ENCODE measurements at regions not wholly inside any gene's neighbourhood (a gene's known extent, or its start where the extent isn't known, plus 50 kb on each side); places are given as distances from the start of the nearest gene placed in this dataset.

DNA sequence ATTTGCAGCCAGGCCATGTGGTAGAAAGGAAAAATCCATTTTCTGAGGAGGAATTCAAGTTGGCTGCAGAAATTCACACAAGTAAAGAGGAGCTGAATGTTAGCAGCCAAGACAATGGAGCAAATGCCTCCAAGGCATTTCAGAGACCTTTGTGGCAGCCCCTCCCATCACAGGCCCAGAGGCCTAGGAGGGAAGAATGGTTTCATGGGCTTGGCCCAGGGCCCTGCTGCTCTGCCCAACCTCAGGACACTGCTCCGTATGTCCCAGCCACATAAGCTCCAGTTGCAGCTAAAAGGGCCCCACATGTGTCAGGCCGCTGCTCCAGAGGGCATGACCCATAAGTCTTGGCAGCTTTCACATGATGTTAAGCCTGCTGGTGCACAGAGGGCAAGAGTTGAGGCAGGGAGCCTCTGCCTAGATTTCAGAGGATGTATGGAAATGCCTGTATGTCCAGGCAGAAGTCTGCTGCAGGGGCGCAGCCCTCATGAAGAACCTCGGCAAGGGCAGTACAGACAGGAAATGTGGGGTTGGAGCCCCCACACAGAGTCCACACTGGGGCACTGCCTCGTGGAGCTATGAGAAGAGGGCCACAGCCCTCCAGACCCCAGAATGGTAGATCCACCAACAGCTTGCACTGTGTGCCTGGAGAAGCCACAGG lies 144.2 kb upstream of the EPB41L4A start:
- TF ChIP-seq POLR2A (IDR thresholded peaks at IDR 0.05) = no peak
- TF ChIP-seq, protein P1, sequence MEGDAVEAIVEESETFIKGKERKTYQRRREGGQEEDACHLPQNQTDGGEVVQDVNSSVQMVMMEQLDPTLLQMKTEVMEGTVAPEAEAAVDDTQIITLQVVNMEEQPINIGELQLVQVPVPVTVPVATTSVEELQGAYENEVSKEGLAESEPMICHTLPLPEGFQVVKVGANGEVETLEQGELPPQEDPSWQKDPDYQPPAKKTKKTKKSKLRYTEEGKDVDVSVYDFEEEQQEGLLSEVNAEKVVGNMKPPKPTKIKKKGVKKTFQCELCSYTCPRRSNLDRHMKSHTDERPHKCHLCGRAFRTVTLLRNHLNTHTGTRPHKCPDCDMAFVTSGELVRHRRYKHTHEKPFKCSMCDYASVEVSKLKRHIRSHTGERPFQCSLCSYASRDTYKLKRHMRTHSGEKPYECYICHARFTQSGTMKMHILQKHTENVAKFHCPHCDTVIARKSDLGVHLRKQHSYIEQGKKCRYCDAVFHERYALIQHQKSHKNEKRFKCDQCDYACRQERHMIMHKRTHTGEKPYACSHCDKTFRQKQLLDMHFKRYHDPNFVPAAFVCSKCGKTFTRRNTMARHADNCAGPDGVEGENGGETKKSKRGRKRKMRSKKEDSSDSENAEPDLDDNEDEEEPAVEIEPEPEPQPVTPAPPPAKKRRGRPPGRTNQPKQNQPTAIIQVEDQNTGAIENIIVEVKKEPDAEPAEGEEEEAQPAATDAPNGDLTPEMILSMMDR (IDR thresholded peaks at IDR 0.05) = no peak

Data from heart left ventricle (tissue), 13 donors.